Stimulated activated CD8-positive, alpha-beta memory T cell treated with anti-CD3 and anti-CD28 coated beads, Interleukin-15, amount 100 ng/mL, for 1 hour (primary cell): ENCODE measurements at regions not wholly inside any gene's neighbourhood (a gene's known extent, or its start where the extent isn't known, plus 50 kb on each side); places are given as distances from the start of the nearest gene placed in this dataset.

ENCODE experiments used
- DNase-seq: peaks from one replicate; pipeline ENCODE4 v3.0.0-alpha.2; 2020; ENCODE audit warnings: low read depth

- DNase-seq: no peak
Observed at GRCh38 chr1:228848406-228848805, 113.1 kb downstream of the RHOU start.

DNA sequence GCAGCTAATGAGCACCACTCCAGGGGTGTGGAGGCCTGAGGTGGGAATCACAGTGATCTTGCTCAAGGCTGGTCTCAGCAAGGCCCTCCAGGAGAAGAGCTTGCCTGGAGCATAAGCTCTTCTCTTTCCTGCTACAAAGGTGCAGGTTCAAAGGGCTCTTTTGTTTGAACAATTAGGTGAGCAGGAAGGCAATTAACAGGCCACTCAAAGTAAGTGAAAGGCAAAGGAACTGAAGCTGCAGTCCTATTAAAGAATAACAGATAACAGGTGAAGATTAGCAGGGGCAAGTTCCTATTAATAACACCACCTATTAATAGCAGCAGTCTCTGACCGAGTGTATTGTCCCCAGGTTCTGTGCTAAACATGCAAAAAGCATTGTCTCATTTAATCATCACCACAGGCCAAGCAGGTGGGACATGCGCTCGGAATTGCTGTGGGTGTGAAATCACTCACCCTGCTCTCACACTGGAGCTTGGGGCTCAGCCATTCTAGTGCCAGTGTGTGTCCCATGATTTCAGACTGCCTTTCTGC, 113.8 kb downstream of the RHOU start:
- no peak for DNase-seq

DNA sequence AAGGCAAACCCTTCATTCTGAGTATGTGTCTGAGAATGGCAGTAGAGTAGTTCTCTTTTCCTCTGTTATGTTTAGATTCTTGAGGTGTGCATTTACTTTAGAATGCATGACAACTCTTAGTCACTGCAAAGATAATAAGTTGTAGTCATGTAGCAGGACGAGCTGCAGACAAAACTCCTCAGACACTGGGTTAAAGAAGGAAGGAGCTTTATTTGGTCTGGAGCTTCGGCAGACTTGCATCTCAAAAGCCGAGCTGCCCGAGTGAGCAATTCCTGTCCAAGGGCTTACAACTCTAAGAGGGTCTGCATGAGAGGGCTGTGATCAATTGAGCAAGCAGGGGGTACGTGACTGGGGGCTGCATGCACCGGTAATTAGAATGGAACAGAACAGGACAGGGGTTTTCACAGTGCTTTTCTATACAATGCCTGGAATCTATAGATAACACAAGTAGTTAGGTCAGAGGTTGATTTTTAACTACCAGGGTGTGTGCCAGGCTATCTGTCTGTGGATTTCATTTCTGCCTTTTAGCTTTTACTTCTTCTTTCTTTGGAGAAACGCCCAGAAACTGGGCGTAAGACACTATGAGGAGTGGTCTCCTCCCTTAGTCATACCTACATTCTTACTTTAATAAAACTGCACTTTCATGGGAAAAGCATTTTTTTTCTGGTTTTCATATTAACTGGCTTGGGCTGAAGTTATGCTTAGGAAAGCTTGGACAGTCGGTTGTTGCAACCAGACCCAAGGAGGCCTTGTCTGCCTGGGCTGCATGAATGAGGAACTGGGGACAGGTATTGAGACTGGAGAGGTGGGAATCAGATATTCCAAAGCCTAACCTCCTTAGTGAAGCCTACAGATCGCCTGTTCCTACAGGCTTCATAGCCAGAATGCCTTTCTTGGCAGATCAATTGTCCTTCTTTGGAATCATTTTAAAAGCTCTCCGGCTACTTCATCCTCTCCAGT, 115.1 kb downstream of the RHOU start:
- DNase-seq: no peak

DNA sequence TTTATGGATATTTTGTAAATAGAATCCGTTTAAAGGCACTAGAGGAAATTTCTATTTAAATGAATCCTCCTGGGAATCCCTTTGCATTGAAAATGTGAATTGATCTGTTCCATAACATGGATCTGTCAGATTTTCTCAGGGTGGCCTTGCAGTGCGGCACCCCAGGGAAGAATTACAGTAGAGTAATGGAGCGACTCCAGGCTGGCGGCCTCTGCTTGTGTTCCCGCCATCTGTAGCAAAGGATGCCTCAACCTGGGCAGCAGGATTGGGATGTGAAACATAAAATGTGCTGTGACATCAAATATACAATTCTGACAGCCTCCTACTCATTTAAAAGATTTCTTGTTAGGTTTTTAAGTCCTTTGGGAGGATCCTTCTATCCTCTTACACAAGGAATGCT, 115.9 kb downstream of the RHOU start:
- no peak for DNase-seq

- no peak for DNase-seq
Observed at GRCh38 chr1:228851618-228852017, 116.3 kb downstream of the RHOU start.

DNA sequence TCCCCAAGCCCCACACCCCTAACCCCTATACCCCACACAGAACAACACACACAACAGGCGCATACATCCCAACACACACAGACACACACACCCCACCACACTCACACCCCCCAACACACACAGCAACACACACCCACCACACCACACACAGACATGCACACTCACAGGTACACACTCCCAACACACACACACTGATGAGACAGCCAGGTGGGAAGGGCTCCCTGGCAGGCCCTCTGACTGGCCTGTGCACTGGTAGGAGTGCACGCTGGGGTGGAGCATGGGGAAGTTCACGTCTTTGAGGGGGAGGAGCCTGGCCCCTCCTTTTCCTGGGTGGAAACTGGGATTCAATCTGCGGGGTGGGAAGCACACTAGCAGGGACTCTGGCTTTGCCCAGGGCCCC, 116.7 kb downstream of the RHOU start:
- no peak for DNase-seq

GRCh38 chr1:228852511-228853088, 117.3 kb downstream of the RHOU start:
- DNase-seq: no peak

GRCh38 chr1:228853191-228853590, 117.9 kb downstream of the RHOU start:
- no peak for DNase-seq

DNA sequence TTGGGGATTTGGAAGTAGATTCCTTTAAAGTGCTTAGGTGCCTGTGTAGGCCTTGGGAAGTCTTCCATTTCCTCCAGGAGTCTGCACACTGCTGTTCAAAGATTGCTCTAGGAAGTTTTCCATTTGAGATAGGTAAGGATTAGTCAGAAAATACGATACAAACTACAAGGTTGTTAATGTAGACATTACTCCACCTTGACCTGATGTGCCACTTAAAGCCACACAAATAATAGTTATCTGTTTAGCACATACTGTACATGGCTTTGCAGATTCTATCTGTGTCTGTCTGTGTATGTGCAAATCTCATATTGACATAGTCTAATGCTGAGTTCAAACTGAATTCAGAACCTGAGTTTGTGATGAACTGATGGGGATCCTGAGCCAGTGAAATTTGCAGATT, 118.4 kb downstream of the RHOU start:
- DNase-seq: no peak

GRCh38 chr1:228854907-228855306, 119.6 kb downstream of the RHOU start:
- DNase-seq: no peak

GRCh38 chr1:228857611-228858010, 122.3 kb downstream of the RHOU start:
- no peak for DNase-seq

DNA sequence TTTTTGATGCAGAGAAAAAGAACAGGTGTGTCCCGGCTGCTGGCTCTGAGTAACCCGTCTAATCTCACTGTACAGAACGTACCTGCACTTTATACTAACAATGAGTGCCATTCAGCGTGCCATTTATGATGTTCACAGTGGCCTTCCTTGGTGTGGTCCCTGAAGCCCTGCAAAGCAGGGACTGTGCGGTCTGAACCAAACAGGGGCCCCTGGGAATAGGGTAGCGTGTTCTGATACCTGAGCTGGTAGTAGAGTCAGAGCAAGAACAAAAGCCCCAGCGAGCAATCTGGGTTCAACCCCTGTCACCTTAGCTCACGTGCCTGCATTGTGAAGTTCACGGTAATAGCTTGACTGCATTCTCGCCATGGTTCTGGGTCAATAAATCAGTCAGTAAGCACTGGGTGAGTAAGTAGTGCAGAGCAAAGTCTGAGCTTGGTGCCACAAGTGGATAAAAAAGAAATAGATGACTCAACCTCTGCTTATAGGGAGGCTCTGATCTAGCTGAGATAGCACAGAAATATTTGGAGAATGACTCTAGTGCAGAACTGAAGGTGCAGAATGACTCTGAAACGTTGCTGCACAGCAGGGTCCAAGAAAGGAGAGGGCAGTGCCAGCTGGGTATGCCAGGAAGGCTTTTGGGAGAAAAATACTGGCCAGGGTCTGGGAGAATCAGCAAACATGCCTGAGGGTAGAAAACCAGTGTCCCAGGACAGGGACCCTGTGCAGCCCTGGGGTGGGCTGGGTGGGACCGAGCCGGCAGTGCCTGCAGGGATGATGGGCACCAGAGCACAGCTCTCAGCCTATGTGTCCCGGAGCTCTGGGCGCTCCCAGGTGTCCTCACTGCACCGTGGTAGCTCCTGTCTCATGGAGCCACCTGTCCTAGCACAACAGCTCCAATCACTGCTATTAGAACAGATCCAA, 125.9 kb downstream of the RHOU start:
- no peak for DNase-seq

- no peak for DNase-seq
Observed at GRCh38 chr1:228861832-228862180, 126.5 kb downstream of the RHOU start.

DNA sequence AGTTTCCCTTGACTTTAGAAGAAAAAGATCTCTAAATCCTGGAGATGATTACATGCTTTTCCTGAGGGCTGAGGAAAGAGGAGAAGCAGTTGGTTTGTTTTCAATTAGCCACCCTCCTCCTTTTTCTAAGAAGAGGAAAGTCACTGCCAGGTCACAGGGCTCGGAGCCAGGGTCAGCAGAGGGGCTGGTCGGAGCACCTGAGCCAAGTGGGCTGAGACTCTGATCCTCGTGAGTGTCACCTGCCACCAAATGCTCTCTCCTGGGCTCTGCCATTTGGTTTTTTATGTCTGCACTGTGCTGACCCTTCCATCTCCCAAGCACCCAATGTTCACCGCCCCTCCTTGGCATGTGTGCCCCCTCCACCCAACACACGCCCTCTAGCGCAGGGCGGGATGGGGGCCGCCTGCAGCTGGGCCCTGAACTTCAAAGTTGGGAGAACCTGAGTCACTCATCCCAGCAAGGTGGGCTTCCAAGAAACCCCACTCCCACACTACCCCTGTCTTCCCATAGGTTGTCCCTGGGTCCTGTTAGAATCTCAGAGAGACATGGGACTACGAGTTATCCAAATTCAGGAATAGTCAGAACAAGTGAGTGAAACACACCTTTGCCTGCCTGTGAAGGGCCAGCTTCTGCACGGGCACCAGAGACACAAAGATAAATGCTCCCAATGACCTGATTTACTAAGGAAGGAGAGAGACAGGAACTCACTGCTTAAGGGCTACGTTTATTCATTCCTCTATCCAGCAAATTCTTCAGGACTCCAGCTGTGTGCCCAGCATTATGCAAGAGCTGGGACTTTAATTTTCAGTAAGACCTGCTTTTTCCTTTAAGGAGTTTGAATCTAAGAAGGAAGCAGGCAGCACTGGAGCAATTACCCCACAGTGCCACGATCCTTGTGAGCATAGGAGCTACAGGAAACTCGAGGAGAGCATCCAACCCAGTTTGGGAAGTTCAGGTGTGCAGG, 127.5 kb downstream of the RHOU start:
- DNase-seq: no peak

- no peak for DNase-seq
Observed at GRCh38 chr1:228863776-228864175, 128.5 kb downstream of the RHOU start.

DNA sequence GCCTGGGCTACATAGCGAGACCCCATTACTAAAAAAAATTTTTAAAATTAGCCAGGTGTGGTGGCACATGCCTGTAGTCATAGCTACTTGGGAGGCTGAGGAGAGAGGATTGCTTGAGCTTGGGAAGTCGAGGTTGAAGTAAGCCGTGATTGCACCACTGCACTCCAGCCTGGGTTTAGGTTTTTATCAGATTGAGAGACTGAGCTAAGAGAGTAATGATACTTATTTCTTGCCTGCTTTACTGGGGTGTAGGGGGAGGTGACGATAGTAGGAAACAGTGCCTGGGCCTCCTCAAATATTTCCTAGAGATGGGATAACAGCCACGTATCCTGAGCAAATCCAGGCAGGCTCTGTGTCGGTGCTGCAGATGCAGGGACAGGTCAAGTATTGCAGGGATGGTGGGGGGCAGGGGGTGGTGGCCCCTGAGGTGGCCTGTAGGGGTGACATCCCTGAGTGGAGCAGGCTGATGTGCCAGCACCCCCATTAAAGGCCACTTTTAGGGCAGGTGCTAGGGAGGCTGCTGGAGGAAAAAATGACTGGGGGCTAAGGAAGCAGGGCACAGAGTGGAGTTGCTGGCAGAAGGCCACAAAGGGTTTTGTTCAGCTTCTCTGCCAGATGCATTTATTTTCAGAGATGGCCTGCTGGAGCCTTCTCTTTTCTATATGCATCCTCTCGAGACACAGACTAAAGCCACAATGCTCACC, 130.5 kb downstream of the RHOU start:
- DNase-seq: no peak

- DNase-seq: no peak
Observed at GRCh38 chr1:228866468-228866867, 131.2 kb downstream of the RHOU start.

GRCh38 chr1:228867108-228867950, 132.1 kb downstream of the RHOU start:
- DNase-seq: no peak

DNA sequence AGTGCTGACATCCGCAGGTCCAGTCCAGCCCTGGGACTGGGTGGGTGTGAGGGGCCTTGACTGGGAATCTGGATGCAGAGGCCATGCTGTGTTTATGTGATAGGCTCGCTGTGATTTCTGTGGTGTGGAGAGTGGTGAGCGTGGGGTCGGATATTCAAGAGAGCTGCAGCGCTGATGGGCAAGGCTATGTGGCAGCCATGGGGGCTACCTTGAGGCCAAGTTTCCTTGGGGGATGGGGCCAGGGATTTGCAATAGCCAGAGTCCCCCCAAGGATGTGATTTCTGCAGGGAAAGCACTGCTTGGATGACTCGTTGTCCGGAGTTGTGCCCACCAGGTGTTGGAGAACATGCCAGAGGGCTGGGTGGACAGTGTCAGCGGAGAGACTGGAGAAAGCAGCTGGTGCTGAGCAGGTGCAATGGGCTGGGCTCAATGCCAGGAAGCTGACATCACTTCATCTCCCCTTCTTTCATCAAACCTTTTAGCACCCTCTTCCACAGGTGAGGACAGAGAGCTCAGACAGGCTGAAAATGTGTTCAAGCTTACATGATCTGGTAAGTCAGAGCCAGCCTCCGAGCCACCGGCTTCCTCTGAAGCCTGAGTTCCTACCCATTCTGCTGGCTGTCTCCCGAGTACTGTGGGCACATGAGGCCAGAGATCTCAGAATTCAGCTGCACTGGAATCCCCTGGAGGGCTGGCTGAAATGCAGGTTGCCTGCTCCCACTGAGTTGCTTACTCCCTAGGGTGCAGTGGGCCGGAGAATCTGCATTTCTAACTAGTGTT, 132.9 kb downstream of the RHOU start:
- no peak for DNase-seq
